Esophagus (tissue), 2 donors: ENCODE measurements at regions not wholly inside any gene's neighbourhood (a gene's known extent, or its start where the extent isn't known, plus 50 kb on each side); places are given as distances from the start of the nearest gene placed in this dataset.

Experiments used
- H3K27ac ChIP-seq, 2 donors: one replicate each; pipeline ENCODE4 v1.5.1; 2013; ENCODE audit warnings: low read depth in 2 of 2, mild to moderate bottlenecking in 2 of 2, inconsistent platforms in 1 of 2, low read length in 1 of 2, moderate library complexity in 1 of 2
- H3K27me3 ChIP-seq, 2 donors: one replicate each; pipeline ENCODE4 v1.6.1; 2013; ENCODE audit warnings: low read length in 2 of 2, control low read depth in 1 of 2, mild to moderate bottlenecking in 1 of 2; ENCODE audit not compliant: insufficient read depth in 2 of 2, control insufficient read depth in 1 of 2
- H3K36me3 ChIP-seq, 2 donors: one replicate each; pipeline ENCODE4 v1.6.1; 2013; ENCODE audit warnings: low read length in 1 of 2; ENCODE audit not compliant: control insufficient read depth in 2 of 2, insufficient read depth in 2 of 2
- H3K4me1 ChIP-seq, 2 donors: one replicate each; pipeline ENCODE4 v1.6.1; 2013; ENCODE audit warnings: low read length in 1 of 2; ENCODE audit not compliant: control insufficient read depth in 2 of 2, insufficient read depth in 2 of 2
- H3K4me3 ChIP-seq, 2 donors: one replicate each; pipeline ENCODE4 v1.5.1; 2013; ENCODE audit warnings: low read length in 2 of 2, mild to moderate bottlenecking in 2 of 2, low read depth in 1 of 2, moderate library complexity in 1 of 2
- H3K9me3 ChIP-seq, 2 donors: one replicate each; pipeline ENCODE4 v1.6.1; 2013; ENCODE audit warnings: mild to moderate bottlenecking in 2 of 2, low read depth in 1 of 2, low read length in 1 of 2, moderate library complexity in 1 of 2; ENCODE audit not compliant: control insufficient read depth in 2 of 2, insufficient read depth in 1 of 2
- WGBS, 2 donors: extraction: QIAGEN DNeasy Blood & Tissue Kit; methylation state at CpG; one replicate each; pipeline ENCODE4 v1.1.7; 2013; 5-methylcytosine and 5-hydroxymethylcytosine counted together
- donor health status: healthy with polysubstance abuse.
- donor health status: Bipolar disorder and iron deficiency.

- H3K27me3 ChIP-seq: no peaks in the 10 kb centered on the region
- WGBS, 2 donors: 24 to 28% methylated on average over 4 of the region's 4 CpGs
- no peaks in the 10 kb centered on the region for H3K9me3 ChIP-seq
- H3K36me3 ChIP-seq: no peaks in the 10 kb centered on the region
- H3K4me3 ChIP-seq: no peak overlapping the region
- H3K4me1 ChIP-seq: no peaks in the 10 kb centered on the region
- H3K27ac ChIP-seq: no peak overlapping the region
These were observed 341.0 kb upstream of the NEGR1 start for GRCh38 chr1:72623299-72623708.

GRCh38 chr1:72620453-72620852, 338.1 kb upstream of the NEGR1 start:
- no peaks in the 10 kb centered on the region for H3K36me3 ChIP-seq
- no peaks in the 10 kb centered on the region for H3K27me3 ChIP-seq
- H3K4me3 ChIP-seq: no peak overlapping the region
- H3K9me3 ChIP-seq: no peaks in the 10 kb centered on the region
- no peak overlapping the region for H3K27ac ChIP-seq
- no peaks in the 10 kb centered on the region for H3K4me1 ChIP-seq
- 46 to 47% methylated on average over 2 of the region's 2 CpGs for WGBS, 2 donors

DNA sequence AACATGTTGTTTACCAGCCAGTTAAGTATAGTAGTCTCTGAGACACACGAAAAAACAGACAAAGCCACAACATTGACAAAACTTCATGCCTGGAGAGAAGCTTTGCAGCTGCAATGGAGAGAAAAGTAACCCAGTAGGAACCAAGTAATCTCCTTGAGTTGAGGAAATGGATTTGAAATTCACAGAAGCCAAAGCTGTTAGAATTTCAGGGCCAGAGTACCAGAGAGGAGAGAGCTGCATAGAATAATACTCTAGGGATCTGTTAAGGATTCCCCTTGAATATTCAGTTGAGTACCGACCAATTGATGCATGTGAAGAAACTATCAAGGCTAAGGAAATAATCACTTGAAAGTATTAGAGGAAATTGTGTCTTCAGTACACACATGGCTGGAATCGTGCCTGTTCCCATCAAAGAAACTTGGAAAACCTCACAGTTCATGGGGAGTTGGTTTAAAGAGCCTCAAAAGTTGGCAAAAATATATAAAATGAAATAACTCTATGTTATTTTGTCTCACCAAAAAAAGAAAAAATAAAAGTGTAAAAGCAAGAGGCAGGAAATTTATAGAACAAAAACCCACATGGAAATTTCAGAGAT, 324.0 kb upstream of the NEGR1 start:
- Histone ChIP-seq H3K36me3 (no peaks in the 10 kb centered on the region), H3K27ac (no peak overlapping the region), H3K4me3 (no peak overlapping the region), H3K9me3 (no peaks in the 10 kb centered on the region), H3K4me1 (no peaks in the 10 kb centered on the region), H3K27me3 (no peaks in the 10 kb centered on the region)
- WGBS, 2 donors: 35 to 36% methylated on average over 3 of the region's 3 CpGs

- Histone ChIP-seq H3K9me3 (no peaks in the 10 kb centered on the region), H3K27me3 (no peaks in the 10 kb centered on the region), H3K4me1 (no peaks in the 10 kb centered on the region), H3K27ac (no peak overlapping the region), H3K4me3 (no peak overlapping the region), H3K36me3 (no peaks in the 10 kb centered on the region)
- 81 to 85% methylated on average over 6 of the region's 6 CpGs for WGBS, 2 donors
These were observed 318.8 kb upstream of the NEGR1 start for GRCh38 chr1:72601035-72601674.

DNA sequence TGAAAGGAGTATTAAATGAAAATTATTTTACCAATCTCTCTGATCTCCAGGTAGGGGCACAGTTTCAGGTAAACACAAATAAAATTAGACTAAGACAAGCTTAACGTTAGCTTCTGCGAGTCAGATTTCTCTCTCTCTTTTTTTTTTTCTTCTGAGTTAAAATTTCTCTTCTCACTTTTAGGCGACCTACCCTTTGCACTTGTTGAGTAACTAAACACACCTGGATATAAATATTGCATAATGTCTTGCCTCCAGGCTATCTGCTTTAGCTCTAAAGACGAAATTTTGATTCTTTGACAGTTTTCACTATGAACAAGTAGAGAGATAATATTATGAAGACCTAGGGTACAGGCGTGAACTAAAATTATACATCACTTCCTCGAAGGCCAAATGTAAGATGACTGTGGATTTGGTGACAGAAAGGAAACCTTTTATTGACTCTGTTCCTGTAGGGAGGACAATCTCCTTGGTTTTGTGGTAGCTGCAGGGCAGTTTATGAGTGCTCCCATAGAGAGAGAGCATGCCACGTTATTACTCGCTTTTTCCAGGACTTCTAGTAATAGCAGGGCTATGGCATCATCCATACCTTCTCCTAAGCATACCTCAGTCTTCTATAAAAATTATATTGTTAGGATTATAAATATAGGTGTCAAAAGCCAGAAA, 303.8 kb upstream of the NEGR1 start:
- Histone ChIP-seq H3K9me3 (no peaks in the 10 kb centered on the region), H3K4me3 (no peak overlapping the region), H3K36me3 (no peaks in the 10 kb centered on the region), H3K4me1 (no peaks in the 10 kb centered on the region), H3K27me3 (no peaks in the 10 kb centered on the region), H3K27ac (no peak overlapping the region)
- WGBS, 2 donors: 78 to 81% methylated on average over 8 of the region's 8 CpGs

- no peaks in the 10 kb centered on the region for H3K9me3 ChIP-seq
- no peaks in the 10 kb centered on the region for H3K27me3 ChIP-seq
- H3K27ac ChIP-seq: no peak overlapping the region
- H3K4me3 ChIP-seq: no peak overlapping the region
- H3K36me3 ChIP-seq: no peaks in the 10 kb centered on the region
- no peaks in the 10 kb centered on the region for H3K4me1 ChIP-seq
- WGBS, 2 donors: 79 to 80% methylated on average over 2 of the region's 2 CpGs
These were observed 297.3 kb upstream of the NEGR1 start for GRCh38 chr1:72579629-72580028.

DNA sequence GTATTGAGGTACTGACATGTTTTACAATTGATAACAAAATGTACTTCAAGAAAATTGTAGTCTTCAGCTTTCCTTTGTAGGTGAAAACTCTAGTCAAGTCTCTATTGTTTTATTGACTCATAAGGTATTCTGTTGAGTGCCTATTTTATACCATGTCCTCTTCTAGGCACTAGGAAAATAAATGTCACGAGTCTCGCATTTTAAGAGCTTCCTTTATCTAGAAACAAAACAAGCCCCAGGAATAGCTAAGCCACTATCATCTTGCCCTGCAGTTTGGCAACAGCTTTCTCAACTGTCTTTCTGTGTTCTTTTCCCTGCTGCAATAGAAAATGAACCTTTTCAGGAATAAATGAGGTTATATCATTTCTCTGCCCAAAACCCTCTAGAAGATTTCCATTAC, 288.5 kb upstream of the NEGR1 start:
- Histone ChIP-seq H3K27ac (no peak overlapping the region), H3K27me3 (no peaks in the 10 kb centered on the region), H3K36me3 (no peaks in the 10 kb centered on the region), H3K4me3 (no peak overlapping the region), H3K9me3 (no peaks in the 10 kb centered on the region), H3K4me1 (no peaks in the 10 kb centered on the region)
- 73 to 80% methylated on average over 2 of the region's 2 CpGs for WGBS, 2 donors

DNA sequence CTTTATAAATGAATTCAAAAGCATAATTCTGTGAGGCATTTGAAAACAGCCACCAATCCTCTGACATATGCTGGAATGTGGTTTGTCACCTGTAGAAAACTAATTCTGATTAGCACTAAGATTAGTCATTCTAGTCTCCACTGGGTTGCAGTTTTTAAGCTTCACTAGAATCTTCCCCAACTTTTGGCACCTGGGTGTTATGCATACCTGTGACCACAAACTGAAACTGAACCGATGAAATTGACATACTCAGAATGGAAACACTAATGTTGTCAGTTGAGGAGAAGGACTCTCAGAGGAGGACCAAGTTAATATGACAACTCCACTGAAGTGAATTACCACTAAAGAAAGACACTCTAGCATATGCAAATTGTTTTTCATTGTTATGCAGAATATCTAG, 285.8 kb upstream of the NEGR1 start:
- H3K9me3 ChIP-seq: no peaks in the 10 kb centered on the region
- no peaks in the 10 kb centered on the region for H3K4me1 ChIP-seq
- no peaks in the 10 kb centered on the region for H3K27me3 ChIP-seq
- no peak overlapping the region for H3K4me3 ChIP-seq
- 54 to 55% methylated on average over 1 of the region's 1 CpG for WGBS, 2 donors
- H3K36me3 ChIP-seq: no peaks in the 10 kb centered on the region
- H3K27ac ChIP-seq: no peak overlapping the region

GRCh38 chr1:72567521-72567920, 285.2 kb upstream of the NEGR1 start:
- H3K36me3 ChIP-seq: no peaks in the 10 kb centered on the region
- no peak overlapping the region for H3K4me3 ChIP-seq
- H3K27me3 ChIP-seq: no peaks in the 10 kb centered on the region
- H3K9me3 ChIP-seq: no peaks in the 10 kb centered on the region
- no peaks in the 10 kb centered on the region for H3K4me1 ChIP-seq
- no peak overlapping the region for H3K27ac ChIP-seq

DNA sequence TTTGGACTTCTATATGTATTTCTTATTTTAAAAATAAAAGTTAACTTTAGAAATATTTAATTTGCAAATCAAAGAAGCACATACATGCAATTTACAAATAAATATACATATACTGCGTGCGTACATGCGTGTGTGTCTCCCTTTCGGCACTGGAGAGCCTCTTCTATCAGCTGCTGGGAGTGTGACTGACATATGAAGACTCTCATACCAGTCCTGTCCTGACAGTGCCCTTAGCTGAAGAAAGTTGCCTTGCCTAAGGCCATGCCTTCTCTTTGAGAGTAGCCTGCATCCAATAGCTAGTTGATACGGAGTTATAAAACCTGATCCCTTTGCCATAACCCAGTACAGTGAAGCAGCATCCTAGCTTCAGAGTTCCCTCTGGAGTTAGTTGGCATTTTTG, 282.4 kb upstream of the NEGR1 start:
- Histone ChIP-seq H3K9me3 (no peaks in the 10 kb centered on the region), H3K4me3 (no peak overlapping the region), H3K36me3 (no peaks in the 10 kb centered on the region), H3K27me3 (no peaks in the 10 kb centered on the region), H3K27ac (no peak overlapping the region), H3K4me1 (no peaks in the 10 kb centered on the region)
- 91 to 94% methylated on average over 5 of the region's 5 CpGs for WGBS, 2 donors
